Keratinocyte (primary cell): ENCODE measurements at regions not wholly inside any gene's neighbourhood (a gene's known extent, or its start where the extent isn't known, plus 50 kb on each side); places are given as distances from the start of the nearest gene placed in this dataset.

Source experiments
- EZH2 ChIP-seq: IDR thresholded peaks from one replicate; pipeline ENCODE4 v1.6.1; 2012; ENCODE audit warnings: inconsistent platforms, mild to moderate bottlenecking, low read length, moderate library complexity
- TF ChIP-seq, protein P1 (sequence below), 3 experiments: IDR thresholded peaks in 1 of 3; conservative IDR thresholded peaks in 1 of 3; optimal IDR thresholded peaks in 1 of 3; 2 replicates in 2 of 3; 3 replicates in 1 of 3; pipeline versions ENCODE3 to v1.5.1; 2011; ENCODE audit warnings: low read length in 3 of 3, mild to moderate bottlenecking in 3 of 3, moderate library complexity in 2 of 3, control low read depth in 1 of 3, inconsistent platforms in 1 of 3; ENCODE audit not compliant: insufficient read depth in 2 of 3; ENCODE audit errors: extremely low read depth in 1 of 3

DNA sequence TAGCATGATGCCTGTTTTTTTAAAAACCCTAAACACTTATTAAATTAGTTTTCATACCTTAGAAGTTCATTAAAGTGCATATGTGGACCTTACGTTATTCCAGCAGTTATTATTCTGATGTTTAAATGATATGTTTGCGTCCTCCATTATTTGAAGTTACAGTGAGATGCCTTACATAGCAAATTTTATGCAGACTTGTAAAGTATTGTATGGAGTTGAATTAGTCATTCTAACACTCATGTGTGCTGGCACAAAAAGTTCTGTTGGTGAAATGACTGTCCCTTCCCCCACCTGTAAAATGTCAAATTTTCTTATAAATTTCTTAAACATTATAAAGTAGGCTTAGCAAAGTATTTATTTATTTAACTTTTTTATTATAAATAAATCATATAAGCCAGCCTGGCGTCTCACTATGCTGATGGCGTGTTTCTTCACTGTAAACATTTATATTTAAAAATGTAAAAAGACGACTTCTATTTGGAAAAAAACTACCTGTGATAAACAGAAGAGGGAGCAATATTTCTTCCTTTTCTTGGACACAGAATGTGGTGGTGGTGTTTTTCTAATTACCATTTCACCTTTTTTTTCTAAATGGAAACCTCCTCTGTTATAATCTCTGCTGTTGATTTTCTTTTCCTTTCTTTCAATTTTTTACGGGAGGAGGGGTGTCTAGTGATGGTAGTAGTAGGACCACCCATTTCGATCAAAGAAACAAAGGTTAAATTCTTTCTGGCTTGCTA lies 155.4 kb downstream of the RFPL4B start:
- TF ChIP-seq, protein P1, sequence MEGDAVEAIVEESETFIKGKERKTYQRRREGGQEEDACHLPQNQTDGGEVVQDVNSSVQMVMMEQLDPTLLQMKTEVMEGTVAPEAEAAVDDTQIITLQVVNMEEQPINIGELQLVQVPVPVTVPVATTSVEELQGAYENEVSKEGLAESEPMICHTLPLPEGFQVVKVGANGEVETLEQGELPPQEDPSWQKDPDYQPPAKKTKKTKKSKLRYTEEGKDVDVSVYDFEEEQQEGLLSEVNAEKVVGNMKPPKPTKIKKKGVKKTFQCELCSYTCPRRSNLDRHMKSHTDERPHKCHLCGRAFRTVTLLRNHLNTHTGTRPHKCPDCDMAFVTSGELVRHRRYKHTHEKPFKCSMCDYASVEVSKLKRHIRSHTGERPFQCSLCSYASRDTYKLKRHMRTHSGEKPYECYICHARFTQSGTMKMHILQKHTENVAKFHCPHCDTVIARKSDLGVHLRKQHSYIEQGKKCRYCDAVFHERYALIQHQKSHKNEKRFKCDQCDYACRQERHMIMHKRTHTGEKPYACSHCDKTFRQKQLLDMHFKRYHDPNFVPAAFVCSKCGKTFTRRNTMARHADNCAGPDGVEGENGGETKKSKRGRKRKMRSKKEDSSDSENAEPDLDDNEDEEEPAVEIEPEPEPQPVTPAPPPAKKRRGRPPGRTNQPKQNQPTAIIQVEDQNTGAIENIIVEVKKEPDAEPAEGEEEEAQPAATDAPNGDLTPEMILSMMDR (optimal IDR thresholded peaks at IDR 0.05 in 1 of 3, IDR thresholded peaks at IDR 0.05 in 1 of 3, conservative IDR thresholded peaks at IDR 0.05 in 1 of 3; ENCODE audit: extremely low read depth in 1 of 3, insufficient read depth in 2 of 3, low read length in 3 of 3), result no peak
- TF ChIP-seq EZH2, result no peak
